IMR-90 (cell line): ENCODE measurements at regions not wholly inside any gene's neighbourhood (a gene's known extent, or its start where the extent isn't known, plus 50 kb on each side); places are given as distances from the start of the nearest gene placed in this dataset.

Experiments
- ATAC-seq: fragments of 200-7000 bp; cut with Tn5 transposase; 2 replicates; pipeline ENCODE4 v1.9.1; 2020; ENCODE audit warnings: low read depth, mild to moderate bottlenecking, moderate library complexity
- BruUV-seq: library from RNA; stranded (reverse); fragments of 400-500 nt; replicated peaks from 2 replicates; lab custom pipeline; 2021; lab: Mats Ljungman, UMichigan
- CTCF ChIA-PET: fragments of 300-600 bp; formaldehyde crosslinking; extraction: SDS; loops from one replicate; lab custom pipeline; 2021; ENCODE audit warnings: antibody characterized with exemption; lab: Yijun Ruan, JAX
- POLR2A ChIA-PET: fragments of 300-600 bp; sonication (Branson Sonifier 250); formaldehyde crosslinking; loops from one replicate; lab custom pipeline; 2022; ENCODE audit warnings: antibody characterized with exemption; ENCODE audit not compliant: unreplicated experiment; lab: Charles Lee
- DNase-seq: peaks from one replicate; pipeline ENCODE4 v3.0.0; 2013
- H2AFZ ChIP-seq: replicated peaks from 2 replicates; pipeline ENCODE3; 2013; ENCODE audit warnings: low read length, mild to moderate bottlenecking; ENCODE audit not compliant: poor library complexity
- H2AK5ac ChIP-seq: 2 replicates; pipeline ENCODE4 v1.6.1; 2013; ENCODE audit warnings: low read depth, low read length, inconsistent platforms
- H2AK9ac ChIP-seq: replicated peaks from 2 replicates; pipeline ENCODE3; 2013; ENCODE audit warnings: mild to moderate bottlenecking, low read depth, low read length, moderate library complexity; ENCODE audit not compliant: poor library complexity
- H2BK120ac ChIP-seq: 2 replicates; pipeline ENCODE4 v1.6.1; 2013; ENCODE audit warnings: low read depth, low read length, inconsistent platforms
- H2BK15ac ChIP-seq: 3 replicates; pipeline ENCODE4 v1.6.1; 2013; ENCODE audit warnings: low read depth, low read length, inconsistent platforms
- H2BK20ac ChIP-seq: 2 replicates; pipeline ENCODE4 v1.6.1; 2013; ENCODE audit warnings: low read depth, mild to moderate bottlenecking, inconsistent platforms, low read length, moderate library complexity
- H2BK5ac ChIP-seq: 2 replicates; pipeline ENCODE4 v1.6.1; 2013; ENCODE audit warnings: mild to moderate bottlenecking, low read depth, low read length, inconsistent platforms; ENCODE audit not compliant: poor library complexity, severe bottlenecking
- H3K14ac ChIP-seq: replicated peaks from 2 replicates; pipeline ENCODE4 v1.6.1; 2013; ENCODE audit warnings: low read depth, low read length, inconsistent platforms
- H3K18ac ChIP-seq: 2 replicates; pipeline ENCODE4 v1.6.1; 2013; ENCODE audit warnings: low read depth, low read length, control low read depth
- H3K23ac ChIP-seq: 2 replicates; pipeline ENCODE4 v1.6.1; 2013; ENCODE audit warnings: low read depth, low read length, inconsistent platforms
- H3K27ac ChIP-seq: 2 replicates; pipeline ENCODE4 v1.5.1; 2013; ENCODE audit warnings: mild to moderate bottlenecking, control low read depth, low read length; ENCODE audit not compliant: insufficient read depth
- H3K27me3 ChIP-seq: 2 replicates; pipeline ENCODE4 v1.6.1; 2013; ENCODE audit warnings: low read length; ENCODE audit not compliant: control insufficient read depth, insufficient read depth
- H3K36me3 ChIP-seq: 2 replicates; pipeline ENCODE4 v1.6.1; 2013; ENCODE audit warnings: low read length, mixed read lengths; ENCODE audit not compliant: control insufficient read depth, insufficient read depth
- H3K4ac ChIP-seq: 2 replicates; pipeline ENCODE4 v1.6.1; 2013; ENCODE audit warnings: low read depth, low read length, inconsistent platforms
- H3K4me1 ChIP-seq: 2 replicates; pipeline ENCODE4 v1.6.1; 2013; ENCODE audit warnings: low read length, mixed read lengths; ENCODE audit not compliant: control insufficient read depth, insufficient read depth
- H3K4me2 ChIP-seq: 2 replicates; pipeline ENCODE4 v1.6.1; 2013; ENCODE audit warnings: low read depth, mild to moderate bottlenecking, control low read depth, low read length, moderate library complexity
- H3K4me3 ChIP-seq: 2 replicates; pipeline ENCODE4 v1.5.1; 2013; ENCODE audit warnings: low read depth, mild to moderate bottlenecking, control low read depth, low read length, moderate library complexity; ENCODE audit not compliant: insufficient read depth
- H3K56ac ChIP-seq: 2 replicates; pipeline ENCODE4 v1.6.1; 2013; ENCODE audit warnings: low read length, inconsistent platforms; ENCODE audit not compliant: insufficient read depth; ENCODE audit errors: extremely low read depth
- H3K79me1 ChIP-seq, 2 experiments: 2 replicates each; pipeline ENCODE4 v1.6.1; 2013; ENCODE audit warnings: low read length in 2 of 2, inconsistent platforms in 1 of 2, low read depth in 1 of 2
- H3K9ac ChIP-seq: 2 replicates; pipeline ENCODE4 v1.6.1; 2013; ENCODE audit warnings: low read depth, low read length, control low read depth
- H3K9me1 ChIP-seq: 2 replicates; pipeline ENCODE4 v1.6.1; 2013; ENCODE audit warnings: low read length, inconsistent platforms; ENCODE audit not compliant: insufficient read depth
- H3K9me3 ChIP-seq: 2 replicates; pipeline ENCODE4 v1.6.1; 2013; ENCODE audit warnings: low read length; ENCODE audit not compliant: control insufficient read depth, insufficient read depth
- H4K20me1 ChIP-seq: 2 replicates; pipeline ENCODE4 v1.6.1; 2013; ENCODE audit warnings: low read length, inconsistent platforms; ENCODE audit not compliant: insufficient read depth
- H4K5ac ChIP-seq: 2 replicates; pipeline ENCODE4 v1.6.1; 2013; ENCODE audit warnings: mild to moderate bottlenecking, low read depth, low read length, control low read depth
- H4K8ac ChIP-seq, 2 experiments: 2 replicates each; pipeline ENCODE4 v1.6.1; 2013; ENCODE audit warnings: low read depth in 2 of 2, low read length in 2 of 2, control low read depth in 1 of 2, inconsistent platforms in 1 of 2
- H4K91ac ChIP-seq: 2 replicates; pipeline ENCODE4 v1.6.1; 2013; ENCODE audit warnings: low read depth, low read length, inconsistent platforms; ENCODE audit not compliant: insufficient read depth
- CEBPB ChIP-seq: IDR thresholded peaks from 2 replicates; pipeline ENCODE4 v1.6.1; 2012; ENCODE audit warnings: low read depth, low read length, improper control_type of control experiment
- CHD1 ChIP-seq: IDR thresholded peaks from 2 replicates; pipeline ENCODE4 v1.6.1; 2012; ENCODE audit warnings: low read depth, low read length, improper control_type of control experiment
- FOS ChIP-seq: fragments of 150-350 bp; IDR thresholded peaks from 2 replicates; pipeline ENCODE4 v1.6.1; 2016; ENCODE audit warnings: low read depth, low read length
- MAFK ChIP-seq: IDR thresholded peaks from 2 replicates; pipeline ENCODE4 v1.6.1; 2012; ENCODE audit warnings: low read depth, low read length, improper control_type of control experiment
- MAZ ChIP-seq: IDR thresholded peaks from 2 replicates; pipeline ENCODE4 v1.6.1; 2012; ENCODE audit warnings: low read depth, mild to moderate bottlenecking, low read length, improper control_type of control experiment, moderate library complexity, borderline replicate concordance
- MXI1 ChIP-seq: IDR thresholded peaks from 2 replicates; pipeline ENCODE4 v1.6.1; 2012; ENCODE audit warnings: low read depth, mild to moderate bottlenecking, low read length, moderate library complexity, borderline replicate concordance
- NFE2L2 ChIP-seq: fragments of 150-350 bp; IDR thresholded peaks from 2 replicates; pipeline ENCODE4 v1.6.1; 2016; ENCODE audit warnings: low read depth, mild to moderate bottlenecking, low read length
- POLR2A ChIP-seq: IDR thresholded peaks from 2 replicates; pipeline ENCODE4 v1.6.1; 2012; ENCODE audit warnings: mild to moderate bottlenecking, low read depth, low read length
- RAD21 ChIP-seq: IDR thresholded peaks from 2 replicates; pipeline ENCODE4 v1.6.1; 2012; ENCODE audit warnings: low read length, improper control_type of control experiment
- RCOR1 ChIP-seq: IDR thresholded peaks from 2 replicates; pipeline ENCODE4 v1.6.1; 2012; ENCODE audit warnings: mild to moderate bottlenecking, low read length, improper control_type of control experiment; ENCODE audit not compliant: insufficient replicate concordance
- RFX5 ChIP-seq: IDR thresholded peaks from 2 replicates; pipeline ENCODE4 v1.8.0; 2012; ENCODE audit warnings: low read depth, mild to moderate bottlenecking, low read length, moderate library complexity
- SMC3 ChIP-seq: fragments of 150-350 bp; IDR thresholded peaks from 2 replicates; pipeline ENCODE4 v1.6.1; 2016; ENCODE audit warnings: low read depth, mild to moderate bottlenecking, antibody characterized with exemption, low read length, moderate library complexity
- WGBS, 2 experiments: methylation state at CpG; one replicate each; pipeline versions ENCODE4 v1.1.5 to v1.1.7; 2013; ENCODE audit warnings: missing lambda C conversion rate in 2 of 2; ENCODE audit not compliant: insufficient read length in 1 of 2; ENCODE audit errors: extremely low coverage in 2 of 2; 5-methylcytosine and 5-hydroxymethylcytosine counted together
- dilution Hi-C: fragments of 300-500 bp; cut with HindIII; formaldehyde crosslinking; loops from one replicate; pipeline ENCODE4 v1.14.3; 2018; ENCODE audit warnings: low sequenced_read_pairs; ENCODE audit not compliant: unreplicated experiment
- in situ Hi-C: fragments of 300-500 bp; cut with MboI; formaldehyde crosslinking; loops from 3 replicates; pipeline ENCODE4 v1.14.3; 2019; ENCODE audit warnings: low sequenced_read_pairs, inconsistent platforms, mixed read lengths
- intact Hi-C: fragments of 100-400 bp; cut with micrococcal nuclease; formaldehyde crosslinking; loops from 2 replicates; pipeline ENCODE4 v1.10.0; 2022
- TF ChIP-seq, protein P1 (sequence below): fragments of 150-350 bp; IDR thresholded peaks from 2 replicates; pipeline ENCODE4 v1.6.1; 2017; ENCODE audit warnings: mild to moderate bottlenecking, antibody characterized with exemption, low read length, low read depth
- TF ChIP-seq, protein P2 (sequence below): conservative IDR thresholded peaks from 2 replicates; pipeline ENCODE4 v1.5.1; 2012; ENCODE audit warnings: mild to moderate bottlenecking, low read depth, low read length, improper control_type of control experiment
- TF ChIP-seq, protein P3 (sequence below): fragments of 150-350 bp; IDR thresholded peaks from 2 replicates; pipeline ENCODE4 v1.6.1; 2016; ENCODE audit warnings: low read depth, mild to moderate bottlenecking, low read length, moderate library complexity, borderline replicate concordance

DNA sequence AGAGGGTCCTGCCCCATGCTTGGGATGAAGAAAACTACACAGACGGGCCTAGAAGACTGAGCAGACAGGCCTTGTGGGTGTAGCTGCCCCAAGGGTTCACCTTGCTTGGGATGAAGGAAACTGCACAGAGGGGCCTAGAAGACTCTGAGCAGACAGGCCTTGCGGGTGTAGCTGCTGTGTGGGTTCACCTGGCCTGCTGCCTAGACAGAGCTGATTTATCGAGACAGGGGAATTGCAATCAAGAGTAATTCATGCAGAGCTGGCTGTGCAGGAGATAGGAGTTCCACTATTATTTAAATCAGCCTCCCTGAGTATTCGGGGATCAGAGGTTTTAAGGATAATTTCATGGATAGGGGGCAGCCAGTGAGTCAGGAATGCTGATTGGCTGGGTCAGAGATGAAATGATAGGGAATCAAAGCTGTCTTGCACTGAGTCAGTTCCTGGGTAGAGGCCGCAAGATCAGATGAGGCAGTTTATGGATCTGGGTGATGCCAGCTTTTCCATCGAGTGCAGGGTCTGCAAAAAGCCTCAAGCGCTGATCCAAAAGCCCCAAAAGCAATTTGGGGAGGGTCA is 341.4 kb downstream of the GALR1 start:
- no peak overlapping the region for H3K4me2 ChIP-seq
- H2BK5ac ChIP-seq: no peak overlapping the region
- H3K4me3 ChIP-seq: no peak overlapping the region
- no peaks in the 10 kb centered on the region for H4K20me1 ChIP-seq
- 52% methylated on average over 2 of the region's 7 CpGs; no CpG with 5 or more reads in 1 of the 2 experiments for WGBS, 2 experiments
- intact Hi-C loops (no loop called here), dilution Hi-C loops (no loop called here), in situ Hi-C loops (no loop called here)
- H2BK15ac ChIP-seq: no peak overlapping the region
- H3K36me3 ChIP-seq: no peaks in the 10 kb centered on the region
- H2AK9ac ChIP-seq: no peak overlapping the region
- no peak overlapping the region for H3K27ac ChIP-seq
- H3K23ac ChIP-seq: no peak overlapping the region
- no peak overlapping the region for H4K8ac ChIP-seq
- H3K14ac ChIP-seq: no peak overlapping the region
- no peak overlapping the region for H2BK120ac ChIP-seq
- peaks cover 20% of the 10 kb centered on the region for H3K9me3 ChIP-seq
- no peak for TF ChIP-seq CEBPB
- TF ChIP-seq, protein P1, sequence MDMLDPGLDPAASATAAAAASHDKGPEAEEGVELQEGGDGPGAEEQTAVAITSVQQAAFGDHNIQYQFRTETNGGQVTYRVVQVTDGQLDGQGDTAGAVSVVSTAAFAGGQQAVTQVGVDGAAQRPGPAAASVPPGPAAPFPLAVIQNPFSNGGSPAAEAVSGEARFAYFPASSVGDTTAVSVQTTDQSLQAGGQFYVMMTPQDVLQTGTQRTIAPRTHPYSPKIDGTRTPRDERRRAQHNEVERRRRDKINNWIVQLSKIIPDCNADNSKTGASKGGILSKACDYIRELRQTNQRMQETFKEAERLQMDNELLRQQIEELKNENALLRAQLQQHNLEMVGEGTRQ: no peak
- no peak for TF ChIP-seq CHD1
- no peak for TF ChIP-seq RFX5
- TF ChIP-seq SMC3: no peak
- no peak for TF ChIP-seq RCOR1
- no peak for TF ChIP-seq MAFK
- no peak for TF ChIP-seq FOS
- TF ChIP-seq, protein P2, sequence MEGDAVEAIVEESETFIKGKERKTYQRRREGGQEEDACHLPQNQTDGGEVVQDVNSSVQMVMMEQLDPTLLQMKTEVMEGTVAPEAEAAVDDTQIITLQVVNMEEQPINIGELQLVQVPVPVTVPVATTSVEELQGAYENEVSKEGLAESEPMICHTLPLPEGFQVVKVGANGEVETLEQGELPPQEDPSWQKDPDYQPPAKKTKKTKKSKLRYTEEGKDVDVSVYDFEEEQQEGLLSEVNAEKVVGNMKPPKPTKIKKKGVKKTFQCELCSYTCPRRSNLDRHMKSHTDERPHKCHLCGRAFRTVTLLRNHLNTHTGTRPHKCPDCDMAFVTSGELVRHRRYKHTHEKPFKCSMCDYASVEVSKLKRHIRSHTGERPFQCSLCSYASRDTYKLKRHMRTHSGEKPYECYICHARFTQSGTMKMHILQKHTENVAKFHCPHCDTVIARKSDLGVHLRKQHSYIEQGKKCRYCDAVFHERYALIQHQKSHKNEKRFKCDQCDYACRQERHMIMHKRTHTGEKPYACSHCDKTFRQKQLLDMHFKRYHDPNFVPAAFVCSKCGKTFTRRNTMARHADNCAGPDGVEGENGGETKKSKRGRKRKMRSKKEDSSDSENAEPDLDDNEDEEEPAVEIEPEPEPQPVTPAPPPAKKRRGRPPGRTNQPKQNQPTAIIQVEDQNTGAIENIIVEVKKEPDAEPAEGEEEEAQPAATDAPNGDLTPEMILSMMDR: no peak
- no peak for TF ChIP-seq MXI1
- no peak for TF ChIP-seq MAZ
- TF ChIP-seq RAD21: no peak
- TF ChIP-seq POLR2A: no peak
- TF ChIP-seq, protein P3, sequence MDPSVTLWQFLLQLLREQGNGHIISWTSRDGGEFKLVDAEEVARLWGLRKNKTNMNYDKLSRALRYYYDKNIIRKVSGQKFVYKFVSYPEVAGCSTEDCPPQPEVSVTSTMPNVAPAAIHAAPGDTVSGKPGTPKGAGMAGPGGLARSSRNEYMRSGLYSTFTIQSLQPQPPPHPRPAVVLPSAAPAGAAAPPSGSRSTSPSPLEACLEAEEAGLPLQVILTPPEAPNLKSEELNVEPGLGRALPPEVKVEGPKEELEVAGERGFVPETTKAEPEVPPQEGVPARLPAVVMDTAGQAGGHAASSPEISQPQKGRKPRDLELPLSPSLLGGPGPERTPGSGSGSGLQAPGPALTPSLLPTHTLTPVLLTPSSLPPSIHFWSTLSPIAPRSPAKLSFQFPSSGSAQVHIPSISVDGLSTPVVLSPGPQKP: no peak
- TF ChIP-seq NFE2L2: no peak
- DNase-seq: no peak
- no peaks in the 10 kb centered on the region for H3K27me3 ChIP-seq
- H3K18ac ChIP-seq: no peak overlapping the region
- H3K9me1 ChIP-seq: no peaks in the 10 kb centered on the region
- no peaks in the 10 kb centered on the region for H3K79me1 ChIP-seq
- no peak overlapping the region for H4K5ac ChIP-seq
- no peak overlapping the region for H4K91ac ChIP-seq
- H2BK20ac ChIP-seq: no peak overlapping the region
- no peak overlapping the region for H3K9ac ChIP-seq
- no peak overlapping the region for H3K4ac ChIP-seq
- no TSS peak for BruUV-seq
- no peak for ATAC-seq
- H2AFZ ChIP-seq: no peak overlapping the region
- H2AK5ac ChIP-seq: no peak overlapping the region
- H3K4me1 ChIP-seq: no peaks in the 10 kb centered on the region
- no peak overlapping the region for H3K56ac ChIP-seq
- ChIA-PET CTCF (no interaction called here), POLR2A (no interaction called here)
